H1 (cell line): ENCODE measurements at regions not wholly inside any gene's neighbourhood (a gene's known extent, or its start where the extent isn't known, plus 50 kb on each side); places are given as distances from the start of the nearest gene placed in this dataset.

Experiments
- EGR1 ChIP-seq: IDR thresholded peaks from 2 replicates; pipeline ENCODE4 v1.6.1; 2011; ENCODE audit warnings: low read depth, low read length, borderline replicate concordance
- TAF7 ChIP-seq: optimal IDR thresholded peaks from 2 replicates; pipeline ENCODE3; 2011; ENCODE audit warnings: low read depth, mild to moderate bottlenecking, inconsistent platforms, low read length, moderate library complexity, borderline replicate concordance
- TF ChIP-seq, protein P1 (sequence below), 3 experiments: IDR thresholded peaks; 1 replicate in 2 of 3; 2 replicates in 1 of 3; pipeline versions ENCODE4 v1.5.1 to v1.6.1; 2011; ENCODE audit warnings: low read length in 3 of 3, mild to moderate bottlenecking in 3 of 3, inconsistent platforms in 2 of 3, low read depth in 1 of 3, moderate library complexity in 1 of 3; ENCODE audit not compliant: insufficient read depth in 1 of 3; ENCODE audit errors: control extremely low read depth in 1 of 3

DNA sequence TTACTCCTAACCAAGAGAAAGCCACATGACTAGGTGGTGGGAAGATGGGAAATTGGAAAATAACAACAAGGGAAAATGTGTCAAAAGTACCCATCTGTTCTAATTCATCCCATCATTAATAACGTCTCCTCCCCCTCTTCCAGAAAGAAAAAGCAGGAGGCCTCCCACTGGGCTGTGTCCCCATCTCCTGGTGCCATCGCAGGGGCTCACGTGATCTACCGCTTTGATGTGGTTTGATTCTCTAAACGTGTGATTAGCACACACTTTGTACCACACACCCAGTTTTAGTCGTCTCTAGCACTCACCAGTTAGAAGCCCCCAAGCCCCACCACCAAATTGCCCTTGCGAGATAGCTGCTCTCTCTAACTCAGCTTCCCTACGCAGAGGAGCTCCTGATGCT, 353.6 kb downstream of the RRAGC start (continued):
- TF ChIP-seq EGR1 = no peak
- no peak for TF ChIP-seq TAF7
- TF ChIP-seq, protein P1, sequence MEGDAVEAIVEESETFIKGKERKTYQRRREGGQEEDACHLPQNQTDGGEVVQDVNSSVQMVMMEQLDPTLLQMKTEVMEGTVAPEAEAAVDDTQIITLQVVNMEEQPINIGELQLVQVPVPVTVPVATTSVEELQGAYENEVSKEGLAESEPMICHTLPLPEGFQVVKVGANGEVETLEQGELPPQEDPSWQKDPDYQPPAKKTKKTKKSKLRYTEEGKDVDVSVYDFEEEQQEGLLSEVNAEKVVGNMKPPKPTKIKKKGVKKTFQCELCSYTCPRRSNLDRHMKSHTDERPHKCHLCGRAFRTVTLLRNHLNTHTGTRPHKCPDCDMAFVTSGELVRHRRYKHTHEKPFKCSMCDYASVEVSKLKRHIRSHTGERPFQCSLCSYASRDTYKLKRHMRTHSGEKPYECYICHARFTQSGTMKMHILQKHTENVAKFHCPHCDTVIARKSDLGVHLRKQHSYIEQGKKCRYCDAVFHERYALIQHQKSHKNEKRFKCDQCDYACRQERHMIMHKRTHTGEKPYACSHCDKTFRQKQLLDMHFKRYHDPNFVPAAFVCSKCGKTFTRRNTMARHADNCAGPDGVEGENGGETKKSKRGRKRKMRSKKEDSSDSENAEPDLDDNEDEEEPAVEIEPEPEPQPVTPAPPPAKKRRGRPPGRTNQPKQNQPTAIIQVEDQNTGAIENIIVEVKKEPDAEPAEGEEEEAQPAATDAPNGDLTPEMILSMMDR (IDR thresholded peaks at IDR 0.05; ENCODE audit: control extremely low read depth in 1 of 3, insufficient read depth in 1 of 3, low read depth in 1 of 3, low read length in 3 of 3) = no peak
- TF ChIP-seq, all 59 proteins: peak for 0
